HepG2 (cell line): ENCODE measurements at regions not wholly inside any gene's neighbourhood (a gene's known extent, or its start where the extent isn't known, plus 50 kb on each side); places are given as distances from the start of the nearest gene placed in this dataset.

Experiments used
- ATAC-seq: fragments of 200-7000 bp; cut with Tn5 transposase; 3 replicates; pipeline ENCODE4 v1.9.1; 2020; ENCODE audit warnings: mild to moderate bottlenecking, moderate library complexity
- BruUV-seq: library from RNA; stranded (reverse); fragments of 400-500 nt; replicated peaks from 2 replicates; lab custom pipeline; 2021; lab: Mats Ljungman, UMichigan
- CTCF ChIA-PET: fragments of 300-600 bp; formaldehyde crosslinking; extraction: SDS; loops from one replicate; lab custom pipeline; 2021; ENCODE audit warnings: low total read pairs, inconsistent platforms, low intra/inter-chr PET ratio; lab: Yijun Ruan, JAX
- POLR2A ChIA-PET: fragments of 350-600 bp; sonication (Branson Sonifier 250); formaldehyde crosslinking; loops from one replicate; lab custom pipeline; 2020; ENCODE audit warnings: antibody characterized with exemption, inconsistent platforms; lab: Yijun Ruan, JAX
- DNase-seq: peaks from one replicate; pipeline ENCODE4 v3.0.0-alpha.2; 2015; ENCODE audit warnings: low spot score
- FAIRE-seq: peaks from 3 replicates; lab custom pipeline; 2011; peaks lifted over from hg19 to GRCh38; lab: Jason Lieb, UNC
- H2AFZ ChIP-seq: one replicate; pipeline ENCODE4 v1.6.1; 2011; ENCODE audit warnings: low read length, inconsistent platforms
- H3K27ac ChIP-seq: fragments of 300-600 bp; 3 replicates; pipeline ENCODE4 v1.8.0; 2011; ENCODE audit warnings: mixed run types, mild to moderate bottlenecking, mixed read lengths, low read length, inconsistent platforms; ENCODE audit not compliant: insufficient read depth; ENCODE audit errors: extremely low read length
- H3K27me3 ChIP-seq, 2 experiments: fragments of 200-600 bp in 1 of 2; 2 replicates in 1 of 2; 3 replicates in 1 of 2; pipeline versions ENCODE4 v1.6.0 to v1.8.0; 2011; ENCODE audit warnings: low read length in 2 of 2, mild to moderate bottlenecking in 2 of 2, moderate library complexity in 2 of 2, inconsistent platforms in 1 of 2; ENCODE audit not compliant: insufficient read depth in 2 of 2, control insufficient read depth in 1 of 2
- H3K36me3 ChIP-seq, 2 experiments: fragments of 200-600 bp in 1 of 2; replicated peaks in 1 of 2; 2 replicates in 1 of 2; 3 replicates in 1 of 2; pipeline versions ENCODE4 v1.5.1 to v1.8.0; 2011; ENCODE audit warnings: low read length in 2 of 2, inconsistent platforms in 1 of 2; ENCODE audit not compliant: insufficient read depth in 2 of 2, control insufficient read depth in 1 of 2
- H3K4me1 ChIP-seq: 2 replicates; pipeline ENCODE4 v1.5.1; 2012; ENCODE audit warnings: low read length, inconsistent platforms; ENCODE audit not compliant: insufficient read depth
- H3K4me2 ChIP-seq: 2 replicates; pipeline ENCODE4 v1.6.0; 2011; ENCODE audit warnings: low read depth, low read length, inconsistent platforms
- H3K4me3 ChIP-seq, 3 experiments: fragments of 200-600 bp in 1 of 3; sonication (generic), shearing (Covaris generic) in 1 of 3; replicated peaks in 1 of 3; 2 replicates each; pipeline ENCODE4 v1.5.1; 2011 to 2016; ENCODE audit warnings: low read length in 3 of 3, inconsistent platforms in 2 of 3, low read depth in 2 of 3, mild to moderate bottlenecking in 2 of 3, control low read depth in 1 of 3, mixed read lengths in 1 of 3; ENCODE audit not compliant: insufficient read depth in 1 of 3
- H3K79me2 ChIP-seq: one replicate; pipeline ENCODE4 v1.6.1; 2011; ENCODE audit warnings: low read length, inconsistent platforms; ENCODE audit not compliant: insufficient read depth
- H3K9ac ChIP-seq: 2 replicates; pipeline ENCODE4 v1.6.0; 2011; ENCODE audit warnings: mild to moderate bottlenecking, low read depth, low read length, inconsistent platforms; ENCODE audit not compliant: insufficient read depth
- H3K9me3 ChIP-seq: 2 replicates; pipeline ENCODE4 v1.5.1; 2012; ENCODE audit warnings: mild to moderate bottlenecking, low read length
- H4K20me1 ChIP-seq: 2 replicates; pipeline ENCODE4 v1.6.0; 2011; ENCODE audit warnings: inconsistent platforms, mild to moderate bottlenecking, low read length, moderate library complexity; ENCODE audit not compliant: insufficient read depth
- CBX1 ChIP-seq: IDR thresholded peaks from one replicate; pipeline ENCODE4 v1.6.1; 2016; ENCODE audit warnings: antibody characterized with exemption, low read depth
- ELF4 ChIP-seq: sonication (generic); formaldehyde crosslinking; IDR thresholded peaks from 2 replicates; pipeline ENCODE4 v1.5.0; 2020; ENCODE audit warnings: missing genetic modification reagents, mild to moderate bottlenecking, moderate library complexity, borderline replicate concordance
- FLYWCH1 ChIP-seq: sonication (generic); formaldehyde crosslinking; IDR thresholded peaks from 2 replicates; pipeline ENCODE4 v1.8.1; 2023; ENCODE audit warnings: mild to moderate bottlenecking, missing genetic modification reagents
- GABPA ChIP-seq, 2 experiments: IDR thresholded peaks; 2 replicates each; pipeline ENCODE4 v1.6.1; 2011 to 2016; ENCODE audit warnings: low read depth in 2 of 2, low read length in 1 of 2, missing biosample characterization in 1 of 2, missing genetic modification characterization in 1 of 2
- GTF2F1 ChIP-seq: fragments of 150-350 bp; IDR thresholded peaks from 2 replicates; pipeline ENCODE4 v1.6.1; 2014; ENCODE audit warnings: low read length
- GZF1 ChIP-seq: sonication (generic); formaldehyde crosslinking; IDR thresholded peaks from 2 replicates; pipeline ENCODE4 v1.5.1; 2020; ENCODE audit warnings: mild to moderate bottlenecking, missing genetic modification reagents
- HMGXB3 ChIP-seq: sonication (generic); formaldehyde crosslinking; IDR thresholded peaks from 2 replicates; pipeline ENCODE4 v1.4.0; 2020; ENCODE audit warnings: missing genetic modification reagents, borderline replicate concordance
- LCORL ChIP-seq, 2 experiments: fragments of 450-650 bp in 1 of 2; sonication (generic) in 1 of 2; formaldehyde crosslinking in 1 of 2; IDR thresholded peaks; 2 replicates each; pipeline versions ENCODE4 v1.5.0 to v1.6.1; 2017 to 2020; ENCODE audit warnings: antibody characterized with exemption in 1 of 2, missing genetic modification reagents in 1 of 2
- MED13 ChIP-seq: sonication (generic); formaldehyde crosslinking; IDR thresholded peaks from 2 replicates; pipeline ENCODE4 v1.5.0; 2020; ENCODE audit warnings: missing genetic modification reagents
- NFE2L1 ChIP-seq: sonication (generic); formaldehyde crosslinking; IDR thresholded peaks from 2 replicates; pipeline ENCODE4 v1.4.0; 2020; ENCODE audit warnings: missing genetic modification reagents, mild to moderate bottlenecking, borderline replicate concordance
- PCBP1 ChIP-seq: fragments of 200-400 bp; formaldehyde crosslinking; IDR thresholded peaks from 2 replicates; pipeline ENCODE4 v1.6.1; 2017; ENCODE audit warnings: mild to moderate bottlenecking, low read depth, low read length, borderline replicate concordance
- POLR2AphosphoS5 ChIP-seq: IDR thresholded peaks from 2 replicates; pipeline ENCODE4 v1.6.1; 2012; ENCODE audit warnings: low read depth, low read length
- ZNF337 ChIP-seq: sonication (generic); formaldehyde crosslinking; IDR thresholded peaks from 2 replicates; pipeline ENCODE4 v1.5.1; 2020; ENCODE audit warnings: missing genetic modification reagents, low read depth, mild to moderate bottlenecking, borderline replicate concordance
- WGBS: methylation state at CpG from one replicate; pipeline ENCODE4 v1.1.6; 2017; ENCODE audit warnings: low lambda C conversion rate; 5-methylcytosine and 5-hydroxymethylcytosine counted together
- in situ Hi-C: cut with HindIII; loops from 2 replicates; pipeline ENCODE4 v1.10.0; 2017; ENCODE audit warnings: low pct_unique_long_range_greater_than_20kb; ENCODE audit not compliant: extremely low pct_ligation_motif_present
- intact Hi-C: fragments of 100-400 bp; cut with micrococcal nuclease; formaldehyde crosslinking; loops from one replicate; pipeline ENCODE4 v1.10.0; 2022; ENCODE audit not compliant: unreplicated experiment
- TF ChIP-seq, protein P1 (sequence below): IDR thresholded peaks from 2 replicates; pipeline ENCODE4 v1.6.1; 2016; ENCODE audit warnings: low read depth, borderline replicate concordance
- TF ChIP-seq, protein P2 (sequence below): IDR thresholded peaks from 2 replicates; pipeline ENCODE4 v1.6.1; 2016; ENCODE audit warnings: mild to moderate bottlenecking

DNA sequence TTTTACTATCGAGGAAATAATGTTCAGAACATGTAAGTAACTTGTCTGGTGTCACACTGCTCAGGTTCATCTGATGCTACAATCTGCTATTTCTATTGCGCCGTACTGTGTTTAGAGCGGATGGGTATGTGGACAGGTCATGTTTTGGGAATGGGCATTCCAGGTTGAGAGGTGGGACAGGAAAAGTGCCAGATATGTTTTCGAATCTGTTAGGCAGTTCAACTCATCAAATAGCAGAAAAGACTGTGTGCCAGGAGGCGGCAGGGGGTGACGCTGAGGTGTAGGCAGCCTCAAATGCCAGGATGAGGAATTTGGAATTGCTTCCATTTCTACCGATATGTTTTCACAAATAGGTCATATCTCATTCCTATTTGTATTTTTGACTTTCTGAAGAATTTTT, 123.8 kb downstream of the HRH4 start (continued):
- TF ChIP-seq HMGXB3 = no peak
- no peak for TF ChIP-seq FLYWCH1 (CRISPR knock-in tag)
- TF ChIP-seq GTF2F1 = no peak
- TF ChIP-seq NFE2L1 (CRISPR knock-in tag) = no peak
- TF ChIP-seq, protein P1, sequence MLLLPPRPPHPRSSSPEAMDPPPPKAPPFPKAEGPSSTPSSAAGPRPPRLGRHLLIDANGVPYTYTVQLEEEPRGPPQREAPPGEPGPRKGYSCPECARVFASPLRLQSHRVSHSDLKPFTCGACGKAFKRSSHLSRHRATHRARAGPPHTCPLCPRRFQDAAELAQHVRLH (CRISPR knock-in tag) = no peak

GRCh38 chr18:24584813-24585212, 124.4 kb downstream of the HRH4 start:
- FAIRE-seq (no peak), ATAC-seq (no peak), DNase-seq (no peak)
- CTCF ChIA-PET = no interaction called here
- no peaks in the 10 kb centered on the region for H3K36me3 ChIP-seq
- 2% methylated on average over 5 of the region's 5 CpGs for WGBS
- no peaks in the 10 kb centered on the region for H4K20me1 ChIP-seq
- POLR2A ChIA-PET = no interaction called here
- no peaks in the 10 kb centered on the region for H3K4me1 ChIP-seq
- H3K79me2 ChIP-seq = no peaks in the 10 kb centered on the region
- no peak overlapping the region for H3K9ac ChIP-seq
- H3K4me3 ChIP-seq = no peak overlapping the region
- no peak overlapping the region for H3K27ac ChIP-seq
- H3K9me3 ChIP-seq = no peaks in the 10 kb centered on the region
- H3K27me3 ChIP-seq = peaks cover 0 to 5% of the 10 kb centered on the region in 2 experiments; a peak in 2 of 5 replicates
- in situ Hi-C loops = loop anchor here (25.0 kb wide), 1 partner anchor 98 kb away; no protein-coding TSS in a partner anchor
- BruUV-seq = no TSS peak
- intact Hi-C loops = no loop called here
- no peak for TF ChIP-seq GZF1 (CRISPR knock-in tag)
- TF ChIP-seq CBX1 = no peak
- TF ChIP-seq PCBP1 = no peak
- no peak for TF ChIP-seq MED13 (CRISPR knock-in tag)
- TF ChIP-seq ZNF337 = no peak
- no peak for TF ChIP-seq LCORL (IDR thresholded peaks at IDR 0.05)
- TF ChIP-seq LCORL (CRISPR knock-in tag; IDR thresholded peaks at IDR 0.05) = no peak
- no peak for TF ChIP-seq POLR2AphosphoS5
- no peak for TF ChIP-seq GABPA (IDR thresholded peaks at IDR 0.05; ENCODE audit: low read depth, low read length)
- no peak for TF ChIP-seq GABPA (CRISPR knock-in tag; IDR thresholded peaks at IDR 0.05; ENCODE audit: low read depth)
- TF ChIP-seq, protein P2, sequence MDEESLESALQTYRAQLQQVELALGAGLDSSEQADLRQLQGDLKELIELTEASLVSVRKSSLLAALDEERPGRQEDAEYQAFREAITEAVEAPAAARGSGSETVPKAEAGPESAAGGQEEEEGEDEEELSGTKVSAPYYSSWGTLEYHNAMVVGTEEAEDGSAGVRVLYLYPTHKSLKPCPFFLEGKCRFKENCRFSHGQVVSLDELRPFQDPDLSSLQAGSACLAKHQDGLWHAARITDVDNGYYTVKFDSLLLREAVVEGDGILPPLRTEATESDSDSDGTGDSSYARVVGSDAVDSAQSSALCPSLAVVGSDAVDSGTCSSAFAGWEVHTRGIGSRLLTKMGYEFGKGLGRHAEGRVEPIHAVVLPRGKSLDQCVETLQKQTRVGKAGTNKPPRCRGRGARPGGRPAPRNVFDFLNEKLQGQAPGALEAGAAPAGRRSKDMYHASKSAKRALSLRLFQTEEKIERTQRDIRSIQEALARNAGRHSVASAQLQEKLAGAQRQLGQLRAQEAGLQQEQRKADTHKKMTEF (CRISPR knock-in tag) = no peak
- no peak for TF ChIP-seq ELF4 (CRISPR knock-in tag)
- no peak overlapping the region for H2AFZ ChIP-seq
- no peak overlapping the region for H3K4me2 ChIP-seq
